GM13977 (cell line): ENCODE measurements at regions not wholly inside any gene's neighbourhood (a gene's known extent, or its start where the extent isn't known, plus 50 kb on each side); places are given as distances from the start of the nearest gene placed in this dataset.
"Not testable (repeated sequence)": the region's sequence is repeated elsewhere in the genome, so short reads cannot be mapped to it uniquely, and the experiment has no call there.

Source experiments
- DNase-seq: peaks from one replicate; pipeline ENCODE4 v3.0.0; 2012; ENCODE audit warnings: low spot score
- CTCF ChIP-seq: IDR thresholded peaks from 2 replicates; pipeline ENCODE4 v1.5.1; 2012; ENCODE audit warnings: mild to moderate bottlenecking, control low read depth; ENCODE audit not compliant: insufficient read depth; ENCODE audit errors: extremely low read depth, missing control alignments
- in situ Hi-C: fragments of 300-500 bp; cut with MboI; formaldehyde crosslinking; loops from one replicate; pipeline ENCODE4 v1.12.0; 2022; ENCODE audit warnings: low sequenced_read_pairs, low pct_unique_long_range_greater_than_20kb, mixed read lengths, inconsistent platforms; ENCODE audit not compliant: unreplicated experiment

DNA sequence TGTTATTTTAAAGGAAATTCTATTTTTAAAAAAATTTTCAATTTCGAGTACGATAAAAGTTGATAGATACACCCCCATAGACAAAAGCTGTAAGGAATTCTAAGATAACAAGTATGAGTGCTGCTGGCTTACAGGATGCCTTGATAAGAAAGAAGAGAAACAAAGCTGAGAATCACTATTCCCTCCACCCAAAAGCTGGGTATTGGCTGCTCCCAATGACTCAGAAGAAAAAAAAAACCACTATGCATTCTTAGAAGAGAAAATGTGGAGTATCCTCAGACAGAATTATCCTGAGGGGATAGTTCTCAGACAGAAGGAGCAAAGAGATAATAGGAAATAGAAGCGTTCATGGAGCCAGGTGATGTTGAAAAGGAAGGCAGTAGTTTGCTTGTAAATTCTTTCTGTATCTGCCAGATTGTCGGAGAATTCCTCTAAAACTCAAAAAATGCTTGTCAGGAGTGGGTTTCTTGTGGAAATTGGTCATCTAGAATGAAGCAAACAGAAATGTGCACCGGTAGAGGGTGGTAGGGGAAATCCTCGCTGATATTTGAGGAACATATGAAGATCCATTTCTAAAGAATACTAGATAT is 217.5 kb upstream of the ADAMTS3 start:
- in situ Hi-C loops, result no loop called here
- DNase-seq, result no peak
- no peak for TF ChIP-seq CTCF

- in situ Hi-C loops, result no loop called here
- DNase-seq, result no peak
- no peak for TF ChIP-seq CTCF
Measured at GRCh38 chr4:72779241-72779640, 210.2 kb upstream of the ADAMTS3 start.

DNA sequence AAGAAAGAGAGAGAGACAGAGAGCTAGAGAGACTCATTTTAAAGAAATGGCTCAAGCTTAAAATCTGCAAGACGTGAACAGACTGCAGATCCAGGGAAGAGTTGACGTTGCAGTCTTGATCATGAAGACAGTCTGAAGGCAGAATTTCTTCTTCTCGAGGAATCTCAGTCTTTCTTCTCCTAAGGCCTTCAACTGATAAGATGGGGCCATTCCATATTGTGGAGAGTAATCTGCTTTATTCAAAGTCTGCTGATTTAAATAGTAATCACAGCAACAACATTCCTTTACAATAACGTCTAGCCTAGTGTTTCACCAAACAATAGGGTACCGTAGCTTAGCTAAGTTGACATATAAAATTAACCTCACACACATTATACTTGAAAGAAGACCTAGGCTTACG is 208.4 kb upstream of the ADAMTS3 start:
- TF ChIP-seq CTCF, result no peak
- in situ Hi-C loops, result no loop called here
- DNase-seq, result no peak

DNA sequence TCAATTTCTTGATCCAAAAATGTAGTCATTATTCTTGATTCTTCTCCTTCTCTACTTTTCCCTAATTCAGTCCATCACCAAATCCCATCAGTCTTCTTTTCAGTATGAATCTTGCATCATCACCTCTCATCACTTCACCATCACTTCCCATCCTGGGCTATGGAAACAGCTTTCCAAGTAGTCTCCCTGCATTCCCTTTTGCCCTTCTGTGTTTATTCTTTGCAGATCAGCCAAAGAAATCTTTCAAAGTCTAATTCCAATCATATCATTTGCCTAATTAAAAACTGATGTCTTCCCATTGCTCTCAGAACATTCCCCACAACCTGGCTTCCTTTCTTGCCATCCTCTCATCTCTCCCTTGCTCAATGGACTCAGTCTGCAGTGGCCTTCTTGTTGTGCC is 201.7 kb upstream of the ADAMTS3 start:
- DNase-seq, result no peak
- in situ Hi-C loops, result no loop called here
- no peak for TF ChIP-seq CTCF

DNA sequence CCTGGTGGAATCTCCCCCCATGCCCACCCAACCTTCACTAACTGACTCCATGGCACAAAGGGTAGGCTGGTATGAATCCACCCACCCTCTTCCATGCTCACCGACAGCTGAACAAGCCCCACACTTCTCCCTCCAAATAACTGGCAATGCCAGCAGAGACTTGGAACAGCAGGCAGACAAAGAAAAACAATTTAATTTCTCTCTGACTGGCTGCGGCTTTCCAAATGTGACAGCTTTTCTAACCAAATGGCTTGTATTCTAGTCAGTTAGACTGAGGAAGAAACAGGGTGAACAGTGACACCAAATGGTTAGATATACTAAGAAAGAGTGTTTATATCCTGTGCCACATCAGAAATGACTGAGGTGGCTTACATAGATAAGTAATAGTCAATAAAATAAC is 199.3 kb upstream of the ADAMTS3 start:
- no peak for DNase-seq
- no peak for TF ChIP-seq CTCF
- in situ Hi-C loops, result no loop called here

DNA sequence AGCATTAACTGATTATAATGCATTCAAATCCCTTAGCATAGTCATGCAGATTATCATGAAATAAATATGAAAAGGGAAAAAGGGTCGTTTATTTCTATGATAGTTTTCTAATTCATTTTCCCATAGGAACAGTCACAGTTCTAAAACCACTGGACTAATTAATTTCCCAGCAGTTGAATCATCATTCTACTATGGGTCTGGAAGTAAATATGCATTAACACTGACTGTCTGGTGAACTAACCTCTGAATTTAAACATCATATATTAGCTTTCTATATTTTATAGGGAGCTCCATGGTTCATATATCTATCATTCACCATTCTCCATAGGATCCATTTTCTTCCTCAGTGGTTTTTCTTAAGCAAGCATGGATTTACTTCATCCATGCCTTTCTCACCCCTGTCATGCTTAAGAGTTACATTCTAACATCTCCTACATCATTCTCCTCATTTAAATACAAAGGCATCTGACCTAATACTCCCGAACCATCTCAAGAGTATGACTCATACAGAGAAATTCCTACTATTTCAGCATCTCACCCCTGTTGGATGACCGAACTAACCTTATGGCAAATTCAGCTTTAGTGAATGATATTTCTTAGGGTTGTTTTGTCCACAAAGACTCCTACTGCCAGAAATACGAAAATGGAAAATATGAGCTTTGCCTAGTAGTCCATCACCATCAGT is 198.7 kb upstream of the ADAMTS3 start:
- in situ Hi-C loops, result no loop called here
- DNase-seq, result no peak
- no peak for TF ChIP-seq CTCF

GRCh38 chr4:72765788-72766187 is 196.8 kb upstream of the ADAMTS3 start:
- in situ Hi-C loops, DNase-seq: not testable (repeated sequence)
